AG04450 (cell line): ENCODE measurements at regions not wholly inside any gene's neighbourhood (a gene's known extent, or its start where the extent isn't known, plus 50 kb on each side); places are given as distances from the start of the nearest gene placed in this dataset.

ENCODE experiments used
- CTCF ChIA-PET: fragments of 300-600, 350-600 bp; formaldehyde crosslinking; extraction: SDS; loops from one replicate; lab custom pipeline; 2022; ENCODE audit warnings: antibody characterized with exemption, inconsistent platforms; lab: Charles Lee
- POLR2A ChIA-PET: fragments of 350-600 bp; formaldehyde crosslinking; extraction: SDS; loops from one replicate; lab custom pipeline; 2021; ENCODE audit warnings: antibody characterized with exemption, inconsistent platforms; lab: Yijun Ruan, JAX
- DNase-seq: peaks from one replicate; pipeline ENCODE4 v3.0.0-alpha.2; 2011; ENCODE audit warnings: low read depth, low spot score
- H3K27ac ChIP-seq: one replicate; pipeline ENCODE4 v1.5.1; 2012; ENCODE audit warnings: low read depth, low read length, control low read depth
- H3K27me3 ChIP-seq: one replicate; pipeline ENCODE4 v1.6.0; 2012; ENCODE audit warnings: low read length; ENCODE audit not compliant: control insufficient read depth, insufficient read depth
- H3K4me3 ChIP-seq: 2 replicates; pipeline ENCODE4 v1.5.1; 2011; ENCODE audit warnings: mild to moderate bottlenecking, low read depth, low read length, control low read depth
- H3K9me3 ChIP-seq: 2 replicates; pipeline ENCODE4 v1.5.1; 2012; ENCODE audit warnings: low read length; ENCODE audit not compliant: control insufficient read depth, insufficient read depth
- TF ChIP-seq, protein P1 (sequence below): IDR thresholded peaks from 2 replicates; pipeline ENCODE4 v1.5.1; 2011; ENCODE audit warnings: low read depth, low read length, control low read depth, inconsistent platforms

DNA sequence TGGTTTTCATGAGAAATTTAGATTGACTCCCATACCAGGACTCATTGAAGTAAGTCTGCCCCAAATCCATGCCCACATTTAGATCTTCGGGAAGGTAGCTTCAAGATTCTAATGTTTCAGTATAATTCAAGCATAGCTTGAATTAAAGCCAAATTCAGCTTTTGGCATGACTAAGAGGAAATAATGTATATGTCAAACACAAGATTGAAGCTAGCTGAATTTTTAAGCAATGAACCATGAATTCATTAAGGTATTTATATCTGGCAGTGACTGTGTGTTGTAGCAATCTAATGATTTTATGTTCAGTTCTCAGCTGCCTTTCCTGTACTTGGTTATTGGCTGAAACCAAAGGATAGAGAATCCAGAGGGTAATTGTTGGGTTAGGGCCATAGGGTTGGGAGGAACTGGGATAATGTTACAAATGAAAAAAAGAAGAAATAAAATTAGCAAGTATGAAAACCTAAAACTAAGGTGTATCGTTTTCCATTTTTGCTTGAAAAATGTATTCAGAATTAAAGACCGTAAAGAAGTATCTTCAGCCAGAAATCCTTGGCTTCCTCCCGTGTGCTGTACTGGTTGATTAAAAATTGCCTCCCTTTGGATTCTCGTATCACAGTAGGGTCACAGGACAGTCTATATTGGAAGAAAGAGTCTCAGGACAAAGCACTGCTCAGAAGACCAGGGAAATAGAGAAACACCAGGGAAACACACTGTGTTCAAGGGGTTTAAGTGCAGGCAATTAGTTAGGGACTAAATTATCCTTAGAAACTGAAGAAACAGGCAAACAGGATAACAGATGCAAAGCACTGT, 119.0 kb upstream of the FN1 start:
- ChIA-PET CTCF (no interaction called here), POLR2A (interaction anchor here (1.2 kb wide), 1 partner anchor 26 kb away, joined by 4 read pairs; no protein-coding TSS in a partner anchor)
- Histone ChIP-seq H3K9me3 (no peaks in the 10 kb centered on the region), H3K4me3 (no peak overlapping the region), H3K27me3 (no peaks in the 10 kb centered on the region), H3K27ac (peak overlapping the region; percentile 69)
- TF ChIP-seq, protein P1, sequence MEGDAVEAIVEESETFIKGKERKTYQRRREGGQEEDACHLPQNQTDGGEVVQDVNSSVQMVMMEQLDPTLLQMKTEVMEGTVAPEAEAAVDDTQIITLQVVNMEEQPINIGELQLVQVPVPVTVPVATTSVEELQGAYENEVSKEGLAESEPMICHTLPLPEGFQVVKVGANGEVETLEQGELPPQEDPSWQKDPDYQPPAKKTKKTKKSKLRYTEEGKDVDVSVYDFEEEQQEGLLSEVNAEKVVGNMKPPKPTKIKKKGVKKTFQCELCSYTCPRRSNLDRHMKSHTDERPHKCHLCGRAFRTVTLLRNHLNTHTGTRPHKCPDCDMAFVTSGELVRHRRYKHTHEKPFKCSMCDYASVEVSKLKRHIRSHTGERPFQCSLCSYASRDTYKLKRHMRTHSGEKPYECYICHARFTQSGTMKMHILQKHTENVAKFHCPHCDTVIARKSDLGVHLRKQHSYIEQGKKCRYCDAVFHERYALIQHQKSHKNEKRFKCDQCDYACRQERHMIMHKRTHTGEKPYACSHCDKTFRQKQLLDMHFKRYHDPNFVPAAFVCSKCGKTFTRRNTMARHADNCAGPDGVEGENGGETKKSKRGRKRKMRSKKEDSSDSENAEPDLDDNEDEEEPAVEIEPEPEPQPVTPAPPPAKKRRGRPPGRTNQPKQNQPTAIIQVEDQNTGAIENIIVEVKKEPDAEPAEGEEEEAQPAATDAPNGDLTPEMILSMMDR: no peak
- no peak for DNase-seq

GRCh38 chr2:215553946-215554345, 118.1 kb upstream of the FN1 start:
- H3K9me3 ChIP-seq: no peaks in the 10 kb centered on the region
- CTCF ChIA-PET: no interaction called here
- POLR2A ChIA-PET: interaction anchor here (1.2 kb wide), 1 partner anchor 25 kb away, joined by 4 read pairs; no protein-coding TSS in a partner anchor
- no peak overlapping the region for H3K27ac ChIP-seq
- no peak overlapping the region for H3K4me3 ChIP-seq
- no peaks in the 10 kb centered on the region for H3K27me3 ChIP-seq
- TF ChIP-seq, protein P1: no peak
- DNase-seq: no peak

DNA sequence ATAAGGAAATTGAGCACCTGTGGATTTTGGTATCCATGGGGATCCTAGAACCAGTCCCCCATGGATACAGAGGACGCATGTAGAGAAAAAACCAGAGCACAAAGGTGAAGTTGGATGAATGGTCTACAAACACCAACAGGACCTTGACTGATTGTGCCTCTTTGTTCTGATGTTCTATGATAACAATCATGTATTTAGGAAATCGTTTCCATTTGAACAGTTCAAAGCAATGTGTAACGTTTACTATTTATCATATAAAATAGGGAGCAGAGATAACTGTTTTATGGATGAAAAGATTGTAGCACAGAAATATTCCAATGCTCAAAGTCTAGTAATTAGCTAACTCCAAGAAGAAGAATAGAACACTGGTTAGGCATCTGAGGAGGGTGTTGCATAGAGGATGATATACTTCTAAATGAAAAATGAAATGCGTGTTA, 116.3 kb upstream of the FN1 start:
- DNase-seq: no peak
- H3K4me3 ChIP-seq: no peak overlapping the region
- CTCF ChIA-PET: no interaction called here
- H3K27me3 ChIP-seq: no peaks in the 10 kb centered on the region
- no peaks in the 10 kb centered on the region for H3K9me3 ChIP-seq
- TF ChIP-seq, protein P1: no peak
- no peak overlapping the region for H3K27ac ChIP-seq
- POLR2A ChIA-PET: no interaction called here

- ChIA-PET POLR2A (no interaction called here), CTCF (no interaction called here)
- H3K9me3 ChIP-seq: no peaks in the 10 kb centered on the region; the same call in 1 of the 2 replicates
- no peak overlapping the region for H3K4me3 ChIP-seq
- no peak for DNase-seq
- no peaks in the 10 kb centered on the region for H3K27me3 ChIP-seq
- no peak overlapping the region for H3K27ac ChIP-seq
- TF ChIP-seq, protein P1: no peak
These were observed 114.5 kb upstream of the FN1 start for GRCh38 chr2:215550331-215550730.

GRCh38 chr2:215548714-215549113, 112.8 kb upstream of the FN1 start:
- Histone ChIP-seq H3K9me3 (no peaks in the 10 kb centered on the region; the same call in 1 of the 2 replicates), H3K4me3 (no peak overlapping the region), H3K27me3 (no peaks in the 10 kb centered on the region), H3K27ac (peak overlapping the region; percentile 42)
- POLR2A ChIA-PET: interaction anchor here (0.6 kb wide), 1 partner anchor 9 kb away, joined by 3 read pairs; no protein-coding TSS in a partner anchor
- no peak for DNase-seq
- TF ChIP-seq, protein P1: no peak
- CTCF ChIA-PET: interaction anchor here (0.8 kb wide), 1 partner anchor 94 kb away, joined by 3 read pairs; no protein-coding TSS in a partner anchor
